Anterior cingulate cortex (tissue), 58 donors: ENCODE measurements at regions not wholly inside any gene's neighbourhood (a gene's known extent, or its start where the extent isn't known, plus 50 kb on each side); places are given as distances from the start of the nearest gene placed in this dataset.
"Not testable (repeated sequence)": the region's sequence is repeated elsewhere in the genome, so short reads cannot be mapped to it uniquely, and the experiment has no call there.

ENCODE experiments used
- DNase-seq, 58 donors: peaks; one replicate each; lab custom pipeline; 2025; lab: John Stamatoyannopoulos, UW

DNA sequence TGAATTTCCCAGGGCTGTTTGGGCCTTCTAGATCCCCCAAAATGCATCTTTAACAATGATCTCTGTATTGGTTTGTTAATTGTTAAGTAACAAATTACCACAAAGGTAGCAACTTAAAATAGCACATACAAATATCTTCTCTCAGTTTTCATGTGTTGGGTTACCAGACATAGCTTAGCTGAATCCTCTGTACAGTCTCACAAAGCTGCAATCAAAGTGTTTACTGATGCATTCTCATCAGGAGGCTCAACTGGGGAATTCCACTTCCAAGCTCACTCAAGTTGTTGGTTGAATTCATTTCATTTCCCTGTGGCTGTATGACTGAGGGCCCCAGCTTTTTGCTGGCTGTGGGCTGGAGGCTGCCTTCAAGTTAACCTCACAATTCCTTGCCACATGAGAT lies 297.6 kb downstream of the RPLP1 start:
- no peak for DNase-seq

DNA sequence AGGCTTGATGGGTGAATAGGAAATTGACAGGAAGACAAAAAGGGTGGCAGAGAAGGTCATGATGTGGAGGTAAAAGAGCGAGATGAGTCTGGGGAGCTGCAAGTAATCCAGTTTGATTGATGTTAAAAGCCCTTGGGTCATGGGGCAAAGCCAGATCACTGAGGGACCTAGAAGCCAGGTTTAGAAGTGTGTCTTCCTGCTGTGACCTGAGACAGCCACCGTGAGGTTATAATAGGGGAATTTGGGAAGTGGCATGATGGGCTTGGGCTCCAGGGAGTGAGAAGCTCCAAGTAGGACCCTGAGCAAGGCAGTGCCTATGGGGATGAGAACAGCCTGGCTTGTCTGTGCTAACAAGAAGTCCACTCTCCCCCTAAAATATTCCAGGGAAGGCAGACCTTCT lies 298.5 kb downstream of the RPLP1 start:
- DNase-seq, result no peak

DNA sequence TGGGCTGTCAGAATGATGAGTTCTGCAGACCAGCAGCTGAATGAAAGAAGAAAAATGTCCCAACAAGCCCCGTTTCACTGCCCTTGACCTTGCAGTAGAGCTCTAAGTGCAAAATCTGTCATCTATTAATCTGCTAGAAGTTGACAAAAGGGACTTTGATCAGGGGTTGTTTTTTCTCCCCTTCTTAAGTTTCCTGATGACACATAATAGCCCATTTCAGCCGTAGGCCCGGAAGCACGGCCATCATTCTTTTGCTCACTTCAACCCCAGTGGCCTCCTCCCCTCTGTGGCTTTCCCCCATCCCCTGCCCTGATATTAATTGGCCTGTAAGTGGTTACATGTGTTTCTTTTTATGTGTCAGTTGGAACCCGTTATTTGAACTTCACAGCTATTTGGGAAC lies 298.9 kb downstream of the RPLP1 start:
- no peak for DNase-seq

DNA sequence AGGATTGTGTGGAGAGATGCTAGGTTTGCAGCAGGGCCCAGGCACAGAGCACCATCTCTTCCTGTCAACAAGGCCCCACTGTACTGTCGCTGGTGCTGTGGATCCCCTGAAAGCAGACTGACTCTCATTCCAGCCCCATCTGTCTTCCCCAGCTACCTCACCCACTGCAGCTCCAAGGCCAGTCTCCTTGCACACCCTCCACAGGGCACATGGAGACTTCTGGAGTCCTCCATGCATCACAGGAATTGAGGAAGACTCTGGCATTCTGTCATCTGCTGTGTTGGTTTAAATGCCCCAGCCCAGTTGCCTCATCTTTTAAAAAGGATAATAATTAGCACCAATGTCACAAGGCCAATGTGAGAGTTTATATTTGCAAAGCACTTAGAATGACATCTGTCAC lies 301.2 kb downstream of the RPLP1 start:
- no peak for DNase-seq

DNA sequence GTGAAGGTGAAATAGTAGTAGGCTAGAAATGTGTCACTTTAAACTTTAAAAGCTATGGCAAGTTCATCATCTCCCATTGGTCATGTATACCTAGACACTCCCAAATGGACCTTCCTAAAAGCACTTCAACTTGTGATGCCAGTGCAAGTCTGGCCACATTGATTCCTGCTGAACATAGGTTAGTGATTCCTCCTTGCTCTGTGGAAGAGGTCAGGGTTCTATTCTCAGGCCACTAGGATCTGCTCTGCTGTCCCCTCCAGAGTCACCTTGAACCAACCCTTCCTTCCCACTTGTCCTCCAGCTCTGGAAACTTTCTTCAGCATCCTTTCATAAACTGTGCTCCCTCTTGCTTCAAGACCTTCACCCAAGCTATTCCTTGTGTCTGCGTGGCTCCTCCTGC lies 301.7 kb downstream of the RPLP1 start:
- DNase-seq, result no peak

DNA sequence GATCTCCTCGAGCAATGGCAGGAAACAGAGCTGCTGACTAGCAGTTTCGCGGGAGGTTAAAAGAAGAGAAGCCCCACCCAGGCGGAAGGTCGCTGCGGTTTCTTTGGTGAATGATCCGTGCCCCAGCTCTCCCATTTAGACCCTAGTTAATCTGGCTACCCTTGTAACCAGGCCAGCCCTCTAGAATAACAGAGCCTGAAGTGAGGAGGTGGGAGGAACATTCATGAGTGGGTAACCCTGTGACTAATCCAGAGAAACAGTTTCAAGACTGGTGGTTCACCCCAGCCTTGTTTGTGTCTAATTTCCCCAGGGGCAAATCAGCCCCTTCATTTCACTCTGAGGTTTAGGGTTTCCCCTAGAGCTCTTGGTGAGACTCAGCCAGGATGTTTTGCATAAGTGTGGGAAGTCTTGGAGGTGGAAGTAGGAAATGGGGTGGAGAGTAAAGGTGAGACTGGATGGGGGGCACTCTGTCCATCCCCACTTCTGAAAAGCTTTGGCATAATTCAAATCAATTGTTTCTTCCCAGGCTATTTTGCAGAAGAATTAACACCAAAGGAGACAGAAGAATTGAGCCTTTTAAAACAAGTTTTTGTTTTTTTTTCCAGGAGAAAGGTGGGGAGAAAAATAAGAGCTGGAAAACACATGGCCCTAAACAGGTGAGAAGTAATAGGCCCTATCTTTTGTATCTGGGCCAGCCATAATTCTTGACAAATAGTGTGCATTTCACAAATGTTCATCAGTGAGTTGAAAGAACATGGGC lies 303.1 kb downstream of the RPLP1 start:
- DNase-seq, result no peak

DNA sequence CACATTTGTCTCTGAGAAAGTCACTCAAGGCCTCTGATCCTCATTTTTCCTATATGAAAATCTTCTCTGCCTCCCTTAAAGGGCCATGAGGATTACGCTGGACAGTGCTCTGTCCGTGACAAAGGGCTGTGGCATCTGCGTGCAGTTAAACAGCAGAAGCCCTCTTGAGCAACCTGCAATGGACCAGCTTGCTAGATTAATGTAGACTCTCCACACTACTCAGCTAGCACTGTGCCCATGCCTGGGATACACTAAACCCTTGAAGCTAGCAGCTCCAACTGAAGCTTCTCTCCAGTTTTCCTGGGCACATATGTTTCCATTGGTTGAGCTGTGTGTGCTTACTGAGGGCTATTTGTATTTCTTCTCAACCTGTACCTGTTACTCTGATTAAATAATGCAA lies 303.8 kb downstream of the RPLP1 start:
- DNase-seq, result no peak

DNA sequence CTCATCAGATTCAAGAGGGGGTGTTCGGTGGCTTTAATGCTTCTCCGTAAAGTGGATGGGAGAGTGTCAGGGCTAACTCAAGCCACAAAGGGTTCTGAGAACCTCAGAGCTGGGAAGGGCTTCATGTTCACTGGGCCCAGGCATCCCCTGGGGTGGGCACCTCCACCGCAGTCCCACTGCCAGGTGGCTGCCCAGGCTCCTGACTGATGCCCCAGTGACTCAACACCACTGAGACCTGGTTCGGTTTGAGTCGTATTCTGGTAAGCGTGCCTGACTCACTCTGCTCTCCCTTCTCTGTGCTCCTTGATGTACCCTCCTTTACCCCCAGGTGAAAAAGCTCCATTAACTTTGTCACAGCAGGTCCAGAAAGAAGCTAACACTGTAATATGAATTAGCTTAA lies 304.6 kb downstream of the RPLP1 start:
- no peak for DNase-seq

DNA sequence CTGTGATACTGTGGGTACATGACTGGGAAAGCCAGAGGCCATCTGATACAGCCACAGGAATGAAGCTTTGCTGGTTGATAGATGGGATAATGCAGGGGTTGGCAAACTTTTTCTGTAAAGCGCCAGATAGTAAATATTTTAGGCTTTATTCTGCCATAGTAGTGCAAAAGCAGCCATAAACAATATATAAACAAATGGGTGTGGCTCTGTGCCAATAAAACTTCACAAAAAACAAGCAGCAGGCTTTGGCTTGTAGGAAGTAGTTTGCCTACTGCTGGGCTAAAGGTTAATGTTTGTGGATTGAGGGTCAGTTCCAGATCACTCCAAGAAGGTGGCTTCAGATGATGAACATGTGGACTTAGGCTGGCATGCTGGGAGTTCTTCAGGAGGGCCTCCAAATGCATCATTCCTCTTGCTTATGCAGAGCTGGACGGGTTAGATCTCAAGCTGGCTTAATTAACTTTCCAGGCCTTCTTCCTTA lies 305.7 kb downstream of the RPLP1 start:
- DNase-seq, result no peak

DNA sequence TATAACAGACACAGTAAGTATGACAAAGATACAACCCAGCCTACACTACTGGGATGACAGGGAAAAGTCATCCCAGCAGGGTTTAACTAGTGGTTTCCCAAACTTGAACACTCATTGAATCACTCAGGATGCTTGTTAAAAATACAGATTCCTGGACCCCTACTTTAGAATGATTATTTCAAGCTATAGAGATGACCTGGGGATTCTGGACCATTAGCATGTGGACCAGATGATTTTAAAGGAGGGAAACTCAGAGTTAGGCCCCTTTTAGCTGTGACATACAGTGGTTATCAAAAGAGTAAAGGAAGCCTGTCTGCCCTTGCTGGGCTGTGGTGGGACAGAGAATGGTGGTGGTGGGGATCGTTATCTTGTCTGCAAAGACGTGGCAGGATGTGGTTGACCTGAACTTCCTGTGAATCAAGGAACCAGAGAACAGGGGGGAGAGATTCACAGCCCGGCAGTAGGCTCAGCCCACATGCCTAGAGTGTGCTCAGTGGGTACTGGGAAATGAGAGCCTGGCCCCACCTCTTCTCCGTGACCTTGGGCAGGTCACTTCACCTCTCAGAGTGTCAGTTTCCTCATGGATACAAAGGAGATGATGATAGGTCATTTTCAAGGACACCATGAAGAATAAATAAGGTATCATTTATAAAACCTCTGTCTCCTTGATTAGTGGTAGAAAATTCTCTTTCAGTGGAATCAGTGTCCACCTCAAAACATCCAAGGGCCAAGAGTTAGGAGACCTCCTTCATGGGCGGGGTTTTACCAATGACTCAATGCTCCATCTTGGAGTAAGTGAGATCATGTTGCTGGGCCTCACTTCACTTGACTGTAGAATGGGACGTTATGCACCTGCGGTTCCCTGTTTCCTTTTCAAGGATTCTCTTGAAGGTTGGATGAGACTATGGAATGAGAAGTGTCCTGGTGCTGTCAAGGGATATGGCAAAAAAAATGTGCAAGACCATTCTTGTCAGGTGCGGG lies 306.5 kb downstream of the RPLP1 start:
- DNase-seq, result peak in 14 of 58 donors; percentile 6 to 41 (median 18)

DNA sequence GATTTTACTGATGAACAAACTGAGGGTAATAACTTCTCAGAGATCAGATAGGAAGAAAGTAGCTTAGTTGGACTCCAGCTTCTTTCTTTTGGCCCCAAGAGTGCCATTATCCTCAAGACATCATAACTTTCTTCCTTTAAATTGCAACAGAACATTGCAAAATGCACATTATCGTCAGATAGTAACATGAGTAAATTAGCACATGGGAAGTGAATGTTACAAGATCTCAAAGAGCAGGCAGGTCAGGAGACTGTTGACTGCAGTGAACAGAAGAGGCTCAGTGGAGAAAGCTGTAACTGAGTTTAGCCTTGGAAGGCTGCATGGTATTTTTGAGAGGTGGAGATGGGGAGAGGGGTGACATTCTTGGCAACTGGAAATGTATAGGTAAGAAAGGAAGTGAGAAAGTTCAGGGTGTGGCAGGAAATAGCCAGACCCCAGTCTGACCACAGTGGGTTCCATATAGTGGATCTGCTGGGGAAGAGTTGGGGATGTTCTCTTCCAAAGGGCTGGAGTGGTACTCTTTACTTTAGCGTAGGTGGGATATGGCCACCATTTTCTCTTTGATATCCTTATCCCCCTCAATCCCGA lies 307.7 kb downstream of the RPLP1 start:
- DNase-seq, result no peak

DNA sequence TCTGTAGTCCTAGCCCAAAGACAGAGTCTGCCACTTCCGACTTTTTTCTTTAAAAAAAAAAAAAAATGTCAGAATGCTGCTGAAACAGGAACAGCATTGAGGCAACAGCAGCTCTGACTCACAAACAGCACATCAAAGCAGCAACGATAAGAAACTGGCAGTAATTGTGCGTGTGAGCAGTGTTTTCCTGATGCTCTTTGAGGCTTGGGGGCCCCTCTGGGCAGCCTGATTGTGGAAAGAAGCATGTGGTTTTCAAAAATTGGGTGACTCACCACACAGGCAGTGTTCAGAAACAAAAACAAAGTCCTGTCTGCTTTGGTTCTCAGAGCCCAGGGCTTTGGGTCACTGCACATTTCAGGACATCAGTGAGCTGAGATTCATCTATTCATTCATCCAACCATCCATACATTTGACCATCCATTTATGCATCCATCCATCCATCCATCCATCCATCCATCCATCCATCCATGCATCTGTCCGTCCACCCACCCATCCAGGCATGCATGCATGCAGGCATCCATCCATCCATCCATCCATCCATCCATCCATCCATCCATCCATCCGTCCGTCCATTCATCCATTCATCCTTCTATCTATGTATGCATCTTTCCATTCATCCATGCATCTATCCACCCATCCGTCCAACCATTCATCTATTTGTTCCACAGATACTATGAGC lies 308.4 kb downstream of the RPLP1 start:
- DNase-seq, result peak in 7 of 58 donors; percentile 6 to 37 (median 14)

DNA sequence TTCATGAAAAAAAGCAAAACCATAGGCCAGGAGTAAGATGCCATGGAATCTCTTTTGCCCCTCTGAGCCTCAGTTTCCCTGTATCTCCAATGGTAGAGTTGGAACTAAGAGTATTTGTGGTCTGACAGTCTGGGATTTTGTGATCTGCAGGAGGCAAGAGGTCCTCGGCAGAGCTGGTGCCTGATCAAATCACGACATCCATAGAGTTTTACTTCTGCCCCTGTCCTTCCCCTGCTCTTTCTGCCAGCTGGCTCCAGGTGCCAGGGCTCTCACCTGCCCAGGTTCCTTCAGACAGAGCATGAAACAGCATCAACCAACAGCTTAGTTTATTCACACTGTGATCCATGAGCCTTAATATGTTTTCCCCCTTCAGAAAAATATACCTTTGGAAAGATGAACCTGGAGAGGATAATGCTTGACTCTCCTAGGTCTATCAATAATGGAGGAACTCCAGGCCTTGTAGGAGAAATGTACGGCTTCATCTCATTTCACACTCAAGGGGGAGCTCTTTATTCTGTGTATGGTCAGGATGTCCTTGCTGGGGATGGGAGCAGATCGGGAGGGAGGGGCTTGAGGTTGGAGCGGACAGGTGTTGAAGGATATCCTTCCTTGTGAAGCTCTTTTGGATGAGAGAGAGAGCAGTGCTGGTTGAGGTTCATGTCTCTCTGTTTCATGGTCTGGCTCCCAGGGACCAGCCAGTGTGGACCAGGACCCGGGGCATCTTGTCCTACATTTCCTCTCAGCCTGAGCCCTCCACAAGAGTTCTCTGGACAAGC lies 309.9 kb downstream of the RPLP1 start:
- DNase-seq, result no peak

DNA sequence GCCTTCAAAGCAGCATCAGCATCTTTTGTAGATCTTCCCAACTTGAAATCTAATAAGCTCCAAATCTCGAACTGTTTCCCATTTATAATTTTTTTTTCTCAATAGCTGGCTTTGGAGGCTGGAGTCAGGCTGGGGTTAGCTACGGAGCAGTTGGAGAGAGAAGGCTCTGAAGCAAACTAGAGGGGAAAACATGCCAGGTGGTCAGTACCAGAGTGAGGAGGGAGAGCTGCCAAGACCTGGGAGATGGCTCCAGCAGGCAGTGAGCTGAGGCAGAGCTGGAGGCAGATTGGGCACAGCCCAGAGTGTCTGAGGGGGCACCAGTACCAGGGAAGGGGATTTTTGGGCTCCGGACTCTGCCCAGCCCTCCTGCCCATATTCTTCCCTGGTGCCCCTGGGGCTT lies 311.2 kb downstream of the RPLP1 start:
- peak in 1 of 58 donors; percentile 5 for DNase-seq

DNA sequence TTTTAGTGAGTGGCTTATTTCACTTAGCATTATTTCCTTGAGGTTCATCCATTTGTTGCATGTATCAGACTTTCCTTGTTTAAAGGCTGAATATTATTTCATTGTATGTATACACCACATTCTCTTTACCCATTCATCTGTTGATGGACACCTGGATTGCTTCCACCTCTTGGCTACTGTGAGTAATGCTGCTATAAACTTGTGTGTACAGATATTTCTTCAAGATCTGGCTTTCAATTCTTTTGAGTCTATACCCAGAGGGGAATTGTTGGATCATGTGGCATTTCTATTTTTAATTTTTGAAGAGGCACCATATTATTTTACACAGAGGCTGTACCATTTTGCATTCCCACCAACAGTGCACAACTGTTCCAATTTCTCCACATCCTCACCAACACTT lies 313.5 kb downstream of the RPLP1 start:
- no peak for DNase-seq

DNA sequence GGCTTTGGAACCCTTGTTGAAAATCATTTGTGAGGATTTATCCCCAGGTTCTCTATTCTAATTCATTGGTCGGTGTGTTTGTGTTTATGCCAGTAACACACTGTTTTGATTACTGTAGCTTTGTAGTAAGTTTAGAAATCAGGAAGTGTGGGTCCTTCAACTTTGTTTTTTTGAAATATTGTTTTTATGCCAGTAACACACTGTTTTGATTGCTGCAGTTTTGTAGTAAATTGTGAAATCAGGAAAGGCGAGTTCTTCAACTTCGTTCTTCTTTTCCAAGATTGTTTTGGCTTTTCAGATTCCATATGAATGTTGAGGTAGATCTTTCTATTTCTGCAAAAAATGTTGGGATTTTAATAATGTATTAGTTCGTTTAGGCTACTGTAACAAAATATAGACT lies 314.6 kb downstream of the RPLP1 start:
- no peak for DNase-seq

DNA sequence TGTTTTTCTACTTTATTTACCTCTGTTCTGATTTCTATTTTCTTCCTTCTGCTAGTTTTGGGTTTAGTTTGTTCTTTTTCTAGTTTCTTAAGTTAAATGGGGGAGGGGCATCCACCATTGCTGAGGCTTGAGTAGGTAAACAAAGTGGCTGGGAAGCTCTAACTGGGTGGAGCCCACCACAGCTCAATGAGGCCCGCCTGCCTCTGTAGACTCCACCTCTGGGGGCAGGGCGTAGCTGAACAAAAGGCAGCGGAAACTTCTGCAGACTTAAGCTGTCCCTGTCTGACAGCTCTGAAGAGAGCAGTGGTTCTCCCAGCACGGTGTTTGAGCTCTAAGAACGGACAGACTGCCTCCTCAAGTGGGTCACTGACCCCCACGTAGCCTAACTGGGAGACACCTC lies 316.7 kb downstream of the RPLP1 start:
- DNase-seq, result not testable (repeated sequence)

DNA sequence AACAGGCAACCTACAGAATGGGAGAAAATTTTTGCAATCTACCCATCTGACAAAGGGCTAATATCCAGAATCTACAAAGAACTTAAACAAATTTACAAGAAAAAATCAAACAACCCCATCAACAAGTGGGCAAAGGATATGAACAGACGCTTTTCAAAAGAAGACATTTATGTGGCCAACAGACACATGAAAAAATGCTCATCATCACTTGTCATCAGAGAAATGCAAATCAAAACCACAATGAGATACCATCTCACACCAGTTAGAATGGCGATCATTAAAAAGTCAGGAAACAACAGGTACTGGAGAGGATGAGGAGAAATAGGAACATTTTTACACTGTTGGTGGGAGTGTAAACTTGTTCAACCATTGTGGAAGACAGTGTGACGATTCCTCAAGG lies 321.6 kb downstream of the RPLP1 start:
- DNase-seq, result not testable (repeated sequence)

DNA sequence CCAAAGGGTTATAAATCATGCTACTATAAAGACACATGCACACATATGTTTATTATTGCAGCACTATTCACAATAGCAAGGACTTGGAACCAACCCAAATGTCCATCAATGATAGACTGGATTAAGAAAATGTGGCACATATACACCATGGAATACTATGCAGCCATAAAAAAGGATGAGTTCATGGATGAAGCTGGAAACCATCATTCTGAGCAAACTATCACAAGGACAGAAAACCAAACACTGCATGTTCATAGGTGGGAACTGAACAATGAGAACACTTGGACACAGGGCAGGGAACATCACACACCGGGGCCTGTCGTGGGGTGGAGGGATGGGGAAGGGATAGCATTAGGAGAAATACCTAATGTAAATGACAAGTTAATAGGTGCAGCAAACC lies 322.1 kb downstream of the RPLP1 start:
- DNase-seq, result not testable (repeated sequence)

DNA sequence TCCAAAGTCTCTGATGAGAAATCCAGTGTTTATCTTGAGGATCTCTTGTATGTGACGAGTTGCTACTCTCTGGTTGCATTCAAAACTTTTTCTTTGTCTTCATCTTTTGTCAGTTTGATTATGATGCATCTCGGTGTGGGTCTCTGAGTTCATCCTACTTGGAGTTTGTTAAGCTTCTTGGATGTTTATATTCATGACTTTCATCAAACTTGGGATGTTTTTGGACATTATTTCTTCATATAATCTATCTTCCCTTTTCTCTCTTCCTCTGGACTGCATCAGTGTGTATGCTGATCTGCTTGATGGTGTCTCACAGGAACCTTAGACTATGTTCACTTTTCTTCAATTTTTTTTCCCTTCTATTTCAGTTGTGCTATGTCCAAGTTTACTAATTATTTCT lies 320.4 kb downstream of the TLE3 start:
- no peak for DNase-seq
